Dedifferentiated amniotic fluid mesenchymal stem cell (primary cell): ENCODE measurements at regions not wholly inside any gene's neighbourhood (a gene's known extent, or its start where the extent isn't known, plus 50 kb on each side); places are given as distances from the start of the nearest gene placed in this dataset.
"Not testable (repeated sequence)": the region's sequence is repeated elsewhere in the genome, so short reads cannot be mapped to it uniquely, and the experiment has no call there.

Source experiments
- DNase-seq: peaks from one replicate; pipeline ENCODE4 v3.0.0-alpha.2; 2016; ENCODE audit errors: extremely low spot score

GRCh38 chr10:44278837-44279324 is 106.0 kb downstream of the CXCL12 start:
- DNase-seq, result no peak

GRCh38 chr10:44268435-44268948 is 116.4 kb downstream of the CXCL12 start:
- not testable (repeated sequence) for DNase-seq

- no peak for DNase-seq
These were observed 117.9 kb downstream of the CXCL12 start for GRCh38 chr10:44267007-44267406.

GRCh38 chr10:44264244-44264643 is 120.7 kb downstream of the CXCL12 start:
- DNase-seq, result no peak

- no peak for DNase-seq
These were observed 121.1 kb downstream of the CXCL12 start for GRCh38 chr10:44263771-44264170.

- DNase-seq, result no peak
These were observed 122.2 kb downstream of the CXCL12 start for GRCh38 chr10:44262551-44263251.

GRCh38 chr10:44261710-44262455 is 123.0 kb downstream of the CXCL12 start:
- DNase-seq, result no peak

- no peak for DNase-seq
These were observed 123.6 kb downstream of the CXCL12 start for GRCh38 chr10:44261296-44261695.

- no peak for DNase-seq
These were observed 124.5 kb downstream of the CXCL12 start for GRCh38 chr10:44260286-44260928.

GRCh38 chr10:44259090-44259874 is 125.6 kb downstream of the CXCL12 start:
- no peak for DNase-seq

- DNase-seq, result no peak
These were observed 126.3 kb downstream of the CXCL12 start for GRCh38 chr10:44258460-44259089.

- DNase-seq, result no peak
These were observed 126.9 kb downstream of the CXCL12 start for GRCh38 chr10:44258019-44258418.

GRCh38 chr10:44253769-44254462 is 131.0 kb downstream of the CXCL12 start:
- peak; percentile 76 for DNase-seq

GRCh38 chr10:44252631-44253030 is 132.3 kb downstream of the CXCL12 start:
- DNase-seq, result not testable (repeated sequence)

- DNase-seq, result not testable (repeated sequence)
These were observed 135.0 kb downstream of the CXCL12 start for GRCh38 chr10:44249933-44250332.

GRCh38 chr10:44249490-44249889 is 135.4 kb downstream of the CXCL12 start:
- no peak for DNase-seq

- not testable (repeated sequence) for DNase-seq
These were observed 138.2 kb downstream of the CXCL12 start for GRCh38 chr10:44246700-44247099.

- DNase-seq, result not testable (repeated sequence)
These were observed 138.6 kb downstream of the CXCL12 start for GRCh38 chr10:44246287-44246686.

GRCh38 chr10:44245601-44245938 is 139.3 kb downstream of the CXCL12 start:
- DNase-seq, result peak; percentile 65
